ENCODE measurements at regions not wholly inside any gene's neighbourhood (a gene's known extent, or its start where the extent isn't known, plus 50 kb on each side); places are given as distances from the start of the nearest gene placed in this dataset.
"Not testable (repeated sequence)": the region's sequence is repeated elsewhere in the genome, so short reads cannot be mapped to it uniquely, and the experiment has no call there.

- H2BK12ac ChIP-seq (ENCODE audit: low read depth, low read length); H2AFZ ChIP-seq (ENCODE audit: low read length); H3K27ac ChIP-seq (ENCODE audit: low read depth, low read length); H3K9ac ChIP-seq (replicated peaks in 1 of 4; ENCODE audit: extremely low read depth in 1 of 4, low read depth in 3 of 4, low read length in 3 of 4); H3K18ac ChIP-seq (ENCODE audit: extremely low read depth, low read length); H3K23ac ChIP-seq (ENCODE audit: insufficient read length); H3K4me3 ChIP-seq (ENCODE audit: extremely low read depth in 1 of 4, insufficient read depth in 2 of 4, low read depth in 3 of 4, low read length in 4 of 4); H3K36me3 ChIP-seq (ENCODE audit: control insufficient read depth in 2 of 4, insufficient read depth in 4 of 4, low read length in 3 of 4); CTCF ChIA-PET (ENCODE audit: partially characterized antibody); DNase-seq (ENCODE audit: low read depth in 1 of 2, low spot score in 2 of 2); H3K14ac ChIP-seq (ENCODE audit: insufficient read length); H3K4me1 ChIP-seq (replicated peaks in 1 of 4; ENCODE audit: control insufficient read depth in 3 of 4, insufficient read depth in 4 of 4, low read length in 3 of 4); H3K79me1 ChIP-seq (ENCODE audit: low read depth, low read length); H3K56ac ChIP-seq (replicated peaks; ENCODE audit: insufficient read length, low read depth, low read length); POLR2A ChIA-PET (ENCODE audit: partially characterized antibody); H3K9me3 ChIP-seq (ENCODE audit: insufficient read depth in 2 of 2, low read depth in 1 of 2, low read length in 1 of 2); H2BK15ac ChIP-seq (ENCODE audit: low read length); H3K4ac ChIP-seq (replicated peaks; ENCODE audit: insufficient read length, low read depth, low read length); H3K23me2 ChIP-seq (ENCODE audit: low read depth, low read length); H4K8ac ChIP-seq (ENCODE audit: extremely low read depth, insufficient read depth, low read length); H3K4me2 ChIP-seq (ENCODE audit: insufficient read depth in 1 of 2, low read depth in 2 of 2, low read length in 2 of 2); H4K91ac ChIP-seq (replicated peaks; ENCODE audit: insufficient read length, low read length); H2BK20ac ChIP-seq (ENCODE audit: low read length); H4K20me1 ChIP-seq (replicated peaks in 1 of 2; ENCODE audit: control insufficient read depth in 1 of 2, insufficient read depth in 2 of 2, low read length in 2 of 2); H2BK5ac ChIP-seq (ENCODE audit: low read depth, low read length); H3K27me3 ChIP-seq (replicated peaks in 1 of 4; ENCODE audit: control insufficient read depth in 3 of 4, extremely low read depth in 1 of 4, insufficient read depth in 3 of 4, low read length in 3 of 4); H2BK120ac ChIP-seq (replicated peaks; ENCODE audit: low read depth, low read length); FAIRE-seq; H4K5ac ChIP-seq (ENCODE audit: insufficient read length, low read depth, low read length); H2AK5ac ChIP-seq (ENCODE audit: low read depth, low read length); H3K79me2 ChIP-seq (ENCODE audit: control insufficient read depth in 1 of 2, insufficient read depth in 2 of 2, low read length in 2 of 2): not testable (repeated sequence)
Observed at GRCh38 chr11:95410707-95411106, 179.7 kb upstream of the SESN3 start.
